Testis (tissue), 2 donors: ENCODE measurements at regions not wholly inside any gene's neighbourhood (a gene's known extent, or its start where the extent isn't known, plus 50 kb on each side); places are given as distances from the start of the nearest gene placed in this dataset.

ENCODE experiments used
- POLR2A ChIP-seq: fragments of 450-650 bp; IDR thresholded peaks from one replicate; pipeline ENCODE4 v1.6.1; 2017; ENCODE audit warnings: antibody characterized with exemption, mild to moderate bottlenecking, moderate library complexity
- TF ChIP-seq, protein P1 (sequence below), 3 experiments: fragments of 450-650 bp in 2 of 3; fragments of 200-600 bp in 1 of 3; sonication (generic) in 1 of 3; IDR thresholded peaks; one replicate each; pipeline ENCODE4 v1.5.1; 2016 to 2019; ENCODE audit warnings: antibody characterized with exemption in 3 of 3, mild to moderate bottlenecking in 2 of 3, moderate library complexity in 1 of 3

DNA sequence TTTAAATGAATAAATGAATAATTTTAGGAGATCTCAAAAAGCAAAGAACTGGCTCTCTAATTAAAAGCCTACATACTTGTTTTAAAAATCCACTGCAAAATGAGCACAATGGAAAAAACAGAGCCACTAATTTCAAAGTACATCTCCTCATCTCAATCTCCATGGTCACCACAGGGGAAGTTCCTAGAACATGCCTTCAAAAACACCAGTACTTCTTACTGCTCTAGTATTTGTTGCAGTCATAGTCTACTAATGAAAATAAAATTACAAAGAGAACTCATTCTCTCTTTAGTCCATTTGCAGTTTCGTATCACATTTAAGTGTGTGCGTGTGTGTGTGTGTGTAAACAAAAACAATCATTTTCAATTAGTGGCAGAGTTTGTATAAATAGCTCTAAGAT is 54.0 kb downstream of the PIK3C2A start:
- TF ChIP-seq, protein P1, sequence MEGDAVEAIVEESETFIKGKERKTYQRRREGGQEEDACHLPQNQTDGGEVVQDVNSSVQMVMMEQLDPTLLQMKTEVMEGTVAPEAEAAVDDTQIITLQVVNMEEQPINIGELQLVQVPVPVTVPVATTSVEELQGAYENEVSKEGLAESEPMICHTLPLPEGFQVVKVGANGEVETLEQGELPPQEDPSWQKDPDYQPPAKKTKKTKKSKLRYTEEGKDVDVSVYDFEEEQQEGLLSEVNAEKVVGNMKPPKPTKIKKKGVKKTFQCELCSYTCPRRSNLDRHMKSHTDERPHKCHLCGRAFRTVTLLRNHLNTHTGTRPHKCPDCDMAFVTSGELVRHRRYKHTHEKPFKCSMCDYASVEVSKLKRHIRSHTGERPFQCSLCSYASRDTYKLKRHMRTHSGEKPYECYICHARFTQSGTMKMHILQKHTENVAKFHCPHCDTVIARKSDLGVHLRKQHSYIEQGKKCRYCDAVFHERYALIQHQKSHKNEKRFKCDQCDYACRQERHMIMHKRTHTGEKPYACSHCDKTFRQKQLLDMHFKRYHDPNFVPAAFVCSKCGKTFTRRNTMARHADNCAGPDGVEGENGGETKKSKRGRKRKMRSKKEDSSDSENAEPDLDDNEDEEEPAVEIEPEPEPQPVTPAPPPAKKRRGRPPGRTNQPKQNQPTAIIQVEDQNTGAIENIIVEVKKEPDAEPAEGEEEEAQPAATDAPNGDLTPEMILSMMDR (IDR thresholded peaks at IDR 0.05), result no peak
- no peak for TF ChIP-seq POLR2A
